Left lung (tissue), 4 donors: ENCODE measurements at regions not wholly inside any gene's neighbourhood (a gene's known extent, or its start where the extent isn't known, plus 50 kb on each side); places are given as distances from the start of the nearest gene placed in this dataset.

Experiments
- ATAC-seq: fragments of 200-7000 bp; cut with Tn5 transposase; one replicate; pipeline ENCODE4 v1.9.1; 2020; ENCODE audit warnings: moderate library complexity
- DNase-seq, 4 donors: peaks; one replicate each; pipeline ENCODE4 v3.0.0-alpha.2; 2013 to 2020
- H3K27ac ChIP-seq, 2 donors: fragments of 200-600 bp; sonication (generic) in 1 of 2; one replicate each; pipeline versions ENCODE4 v1.5.0 to v1.8.0; 2020 to 2021
- H3K27me3 ChIP-seq, 2 donors: fragments of 200-600 bp; sonication (generic) in 1 of 2; one replicate each; pipeline versions ENCODE4 v1.5.0 to v1.8.0; 2020 to 2021
- H3K36me3 ChIP-seq, 2 donors: fragments of 200-600 bp; sonication (generic) in 1 of 2; one replicate each; pipeline versions ENCODE4 v1.5.0 to v1.8.0; 2020 to 2021
- H3K4me1 ChIP-seq, 2 donors: fragments of 200-600 bp; one replicate each; pipeline ENCODE4 v1.8.0; 2021
- H3K4me3 ChIP-seq, 2 donors: fragments of 200-600 bp; sonication (generic) in 1 of 2; one replicate each; pipeline versions ENCODE4 v1.5.0 to v1.8.0; 2020 to 2021; ENCODE audit warnings: mild to moderate bottlenecking in 1 of 2
- H3K9me3 ChIP-seq, 2 donors: fragments of 200-600 bp; sonication (generic) in 1 of 2; one replicate each; pipeline versions ENCODE4 v1.5.0 to v1.8.0; 2020 to 2021
- intact Hi-C, 2 donors: fragments of 100-400 bp; cut with DNase I; formaldehyde crosslinking; loops; one replicate each; pipeline versions ENCODE4 v1.11.2 to v1.14.2; 2022
- TF ChIP-seq, protein P1 (sequence below), 2 donors: fragments of 200-600 bp; sonication (generic) in 1 of 2; IDR thresholded peaks; one replicate each; pipeline versions ENCODE4 v1.5.0 to v1.8.0; 2021; ENCODE audit warnings: antibody characterized with exemption in 2 of 2
- donor health status: DM: no; HTN: yes; CAD: no.
- donor health status: DM: no; HTN: no; CAD: no.

DNA sequence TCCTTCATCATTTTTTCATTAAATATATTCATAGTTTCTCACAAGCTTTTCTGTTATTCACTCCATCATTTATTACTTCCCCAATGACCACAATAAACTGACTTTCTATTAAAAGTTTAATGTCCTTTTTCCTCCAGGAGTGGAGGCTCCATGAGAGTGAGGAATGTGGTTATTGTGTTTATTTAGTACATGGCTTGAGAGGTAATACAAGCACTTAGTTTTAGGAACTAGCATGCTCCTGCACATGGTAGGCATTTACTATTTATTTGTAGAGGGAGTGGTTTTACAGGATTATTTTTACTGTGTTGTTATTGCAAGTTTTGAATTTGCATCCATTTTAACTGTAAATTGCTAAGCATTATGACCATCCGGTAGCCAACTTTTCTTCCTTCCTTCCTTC, 412.9 kb upstream of the SUCLG2 start:
- intact Hi-C loops = no loop called here
- ATAC-seq (peak; percentile 93), DNase-seq (no peak)
- no peaks in the 10 kb centered on the region for H3K36me3 ChIP-seq
- TF ChIP-seq, protein P1, sequence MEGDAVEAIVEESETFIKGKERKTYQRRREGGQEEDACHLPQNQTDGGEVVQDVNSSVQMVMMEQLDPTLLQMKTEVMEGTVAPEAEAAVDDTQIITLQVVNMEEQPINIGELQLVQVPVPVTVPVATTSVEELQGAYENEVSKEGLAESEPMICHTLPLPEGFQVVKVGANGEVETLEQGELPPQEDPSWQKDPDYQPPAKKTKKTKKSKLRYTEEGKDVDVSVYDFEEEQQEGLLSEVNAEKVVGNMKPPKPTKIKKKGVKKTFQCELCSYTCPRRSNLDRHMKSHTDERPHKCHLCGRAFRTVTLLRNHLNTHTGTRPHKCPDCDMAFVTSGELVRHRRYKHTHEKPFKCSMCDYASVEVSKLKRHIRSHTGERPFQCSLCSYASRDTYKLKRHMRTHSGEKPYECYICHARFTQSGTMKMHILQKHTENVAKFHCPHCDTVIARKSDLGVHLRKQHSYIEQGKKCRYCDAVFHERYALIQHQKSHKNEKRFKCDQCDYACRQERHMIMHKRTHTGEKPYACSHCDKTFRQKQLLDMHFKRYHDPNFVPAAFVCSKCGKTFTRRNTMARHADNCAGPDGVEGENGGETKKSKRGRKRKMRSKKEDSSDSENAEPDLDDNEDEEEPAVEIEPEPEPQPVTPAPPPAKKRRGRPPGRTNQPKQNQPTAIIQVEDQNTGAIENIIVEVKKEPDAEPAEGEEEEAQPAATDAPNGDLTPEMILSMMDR (IDR thresholded peaks at IDR 0.05) = no peak
- H3K27ac ChIP-seq = no peak overlapping the region
- no peaks in the 10 kb centered on the region for H3K27me3 ChIP-seq
- H3K9me3 ChIP-seq = peaks cover 0 to 16% of the 10 kb centered on the region in 2 donors
- no peaks in the 10 kb centered on the region for H3K4me1 ChIP-seq
- H3K4me3 ChIP-seq = no peak overlapping the region

DNA sequence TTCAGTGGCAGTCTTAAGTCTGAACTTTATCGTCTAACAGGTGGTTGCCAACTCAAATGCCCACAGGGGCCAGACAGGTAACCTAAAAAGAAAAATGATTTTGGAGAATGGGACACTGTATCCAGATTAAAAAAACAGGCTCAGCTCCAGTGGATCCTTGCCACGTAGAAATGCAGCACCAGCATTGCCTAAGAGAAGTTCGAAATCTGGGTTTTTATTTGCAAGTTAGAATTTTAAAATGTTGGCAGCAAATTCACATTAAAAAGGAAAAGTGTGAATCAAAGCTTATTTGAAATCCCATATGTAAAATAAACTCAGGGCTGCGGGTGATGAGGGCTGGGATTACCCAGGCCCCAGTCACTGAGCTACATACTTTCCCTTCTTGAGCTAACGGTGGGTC, 408.5 kb upstream of the SUCLG2 start:
- intact Hi-C loops = no loop called here
- H3K27ac ChIP-seq = no peak overlapping the region
- H3K4me1 ChIP-seq = no peaks in the 10 kb centered on the region
- no peaks in the 10 kb centered on the region for H3K36me3 ChIP-seq
- no peaks in the 10 kb centered on the region for H3K27me3 ChIP-seq
- no peaks in the 10 kb centered on the region for H3K9me3 ChIP-seq
- H3K4me3 ChIP-seq = no peak overlapping the region
- ATAC-seq (no peak), DNase-seq (no peak)
- TF ChIP-seq, protein P1 (IDR thresholded peaks at IDR 0.05) = no peak

DNA sequence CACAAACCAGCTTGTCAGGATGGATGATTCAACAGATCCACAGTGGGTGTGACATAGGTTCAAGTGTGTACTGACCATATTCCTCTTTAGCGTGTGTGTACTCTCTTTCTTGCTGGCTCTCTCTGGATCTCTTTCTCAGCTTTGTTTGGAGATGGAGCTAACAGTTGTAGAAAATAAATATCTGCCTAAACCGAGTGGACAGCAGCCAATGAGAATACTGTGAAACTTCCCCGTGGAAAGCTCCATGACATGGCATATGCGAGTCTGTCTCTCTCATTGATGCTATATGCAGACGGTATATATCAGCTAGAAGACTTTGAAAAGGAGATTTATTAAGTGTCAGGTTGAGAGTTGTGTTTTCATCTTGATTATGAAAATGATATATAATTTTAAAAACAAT, 406.5 kb upstream of the SUCLG2 start:
- intact Hi-C loops = no loop called here

DNA sequence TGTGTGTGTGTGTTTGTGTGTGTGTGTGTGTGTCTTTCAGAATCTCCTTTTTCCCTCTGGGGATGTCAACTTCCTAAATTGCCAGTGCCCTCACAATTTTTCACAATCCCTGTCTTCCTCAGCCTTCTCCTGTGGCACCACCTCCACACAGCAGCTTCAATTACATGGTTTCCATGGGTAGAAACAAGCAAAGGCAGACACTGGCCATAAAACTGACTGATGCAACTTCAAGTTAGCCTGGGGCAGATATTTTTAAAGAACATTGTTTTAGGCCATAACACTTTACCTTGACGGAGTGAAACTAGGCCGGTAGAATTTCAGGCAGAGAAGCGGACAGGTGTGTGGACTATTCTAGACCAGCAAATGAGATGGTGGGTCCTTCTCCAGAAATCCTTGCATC, 405.8 kb upstream of the SUCLG2 start:
- no peaks in the 10 kb centered on the region for H3K36me3 ChIP-seq
- no peak for ATAC-seq
- H3K9me3 ChIP-seq = no peaks in the 10 kb centered on the region
- intact Hi-C loops = no loop called here
- H3K27me3 ChIP-seq = no peaks in the 10 kb centered on the region
- no peak overlapping the region for H3K27ac ChIP-seq
- DNase-seq = no peak
- no peak overlapping the region for H3K4me3 ChIP-seq
- H3K4me1 ChIP-seq = no peaks in the 10 kb centered on the region
- TF ChIP-seq, protein P1 (IDR thresholded peaks at IDR 0.05) = no peak

More for the DNA sequence above, 406.5 kb upstream of the SUCLG2 start:
- TF ChIP-seq, protein P1 (IDR thresholded peaks at IDR 0.05) = no peak
- Histone ChIP-seq H3K36me3 (no peaks in the 10 kb centered on the region), H3K4me3 (no peak overlapping the region), H3K9me3 (no peaks in the 10 kb centered on the region), H3K27me3 (no peaks in the 10 kb centered on the region), H3K27ac (no peak overlapping the region), H3K4me1 (no peaks in the 10 kb centered on the region)
- DNase-seq = no peak
- ATAC-seq = no peak

DNA sequence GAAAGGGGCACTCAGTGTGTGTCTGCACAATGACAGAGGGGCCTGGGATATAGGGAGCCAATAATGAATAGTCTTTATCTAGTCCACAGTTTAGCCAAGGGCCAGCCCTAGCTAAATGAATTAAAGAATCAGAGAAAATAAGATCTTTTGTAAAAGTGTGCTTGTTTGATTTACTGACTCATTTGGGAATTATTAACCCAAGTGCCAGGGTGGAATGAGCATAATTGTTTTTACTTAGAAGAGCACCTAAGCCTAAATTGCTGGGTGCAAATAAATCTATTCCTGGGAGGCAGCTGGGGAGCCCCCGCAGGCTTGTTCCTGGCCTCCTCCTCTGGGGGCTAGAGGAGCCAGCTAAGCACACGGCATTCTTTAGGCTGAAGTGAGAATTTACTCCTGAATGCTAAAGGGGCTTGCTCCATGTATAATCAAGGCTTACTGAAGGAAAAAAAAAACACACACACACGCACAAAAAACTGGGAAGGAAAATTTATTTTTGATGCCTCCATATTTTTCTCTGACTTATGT, 405.3 kb upstream of the SUCLG2 start:
- peak in 2 of 4 donors; percentile 16 to 23 for DNase-seq
- ATAC-seq = peak; percentile 73
- TF ChIP-seq, protein P1 (IDR thresholded peaks at IDR 0.05) = no peak
- Histone ChIP-seq H3K4me1 (no peaks in the 10 kb centered on the region), H3K36me3 (no peaks in the 10 kb centered on the region), H3K27ac (no peak overlapping the region), H3K27me3 (no peaks in the 10 kb centered on the region), H3K4me3 (no peak overlapping the region), H3K9me3 (no peaks in the 10 kb centered on the region)
- intact Hi-C loops = no loop called here
